Left renal pelvis (tissue), 4 donors: ENCODE measurements at regions not wholly inside any gene's neighbourhood (a gene's known extent, or its start where the extent isn't known, plus 50 kb on each side); places are given as distances from the start of the nearest gene placed in this dataset.
"Not testable (repeated sequence)": the region's sequence is repeated elsewhere in the genome, so short reads cannot be mapped to it uniquely, and the experiment has no call there.

Experiments
- DNase-seq, 4 donors: peaks; one replicate each; pipeline ENCODE4 v3.0.0-alpha.2; 2013; ENCODE audit warnings: low read depth in 4 of 4, low spot score in 3 of 4

GRCh38 chr9:86636519-86636918 is 282.3 kb upstream of the TUT7 start:
- DNase-seq: no peak

- DNase-seq: no peak
Observed at GRCh38 chr9:86636038-86636437, 281.8 kb upstream of the TUT7 start.

- no peak for DNase-seq
Observed at GRCh38 chr9:86634501-86634900, 280.3 kb upstream of the TUT7 start.

GRCh38 chr9:86633945-86634344 is 279.7 kb upstream of the TUT7 start:
- no peak for DNase-seq

- DNase-seq: no peak
Observed at GRCh38 chr9:86632537-86632936, 278.3 kb upstream of the TUT7 start.

GRCh38 chr9:86629530-86629929 is 275.3 kb upstream of the TUT7 start:
- no peak for DNase-seq

- no peak for DNase-seq
Observed at GRCh38 chr9:86626802-86627201, 272.6 kb upstream of the TUT7 start.

- peak in 3 of 4 donors; percentile 62 to 70 (median 68) for DNase-seq
Observed at GRCh38 chr9:86624630-86625029, 270.4 kb upstream of the TUT7 start.

- no peak for DNase-seq
Observed at GRCh38 chr9:86614871-86615849, 260.9 kb upstream of the TUT7 start.

- no peak for DNase-seq
Observed at GRCh38 chr9:86613943-86614342, 259.7 kb upstream of the TUT7 start.

GRCh38 chr9:86611534-86611933 is 257.3 kb upstream of the TUT7 start:
- not testable (repeated sequence) for DNase-seq

GRCh38 chr9:86605303-86605702 is 251.1 kb upstream of the TUT7 start:
- no peak for DNase-seq

- no peak for DNase-seq
Observed at GRCh38 chr9:86604741-86605140, 250.5 kb upstream of the TUT7 start.

- DNase-seq: no peak
Observed at GRCh38 chr9:86602715-86603114, 248.5 kb upstream of the TUT7 start.

- no peak for DNase-seq
Observed at GRCh38 chr9:86601697-86602096, 247.5 kb upstream of the TUT7 start.

GRCh38 chr9:86600977-86601376 is 246.8 kb upstream of the TUT7 start:
- no peak for DNase-seq

GRCh38 chr9:86600291-86600690 is 246.1 kb upstream of the TUT7 start:
- no peak for DNase-seq

- no peak for DNase-seq
Observed at GRCh38 chr9:86599561-86599960, 245.4 kb upstream of the TUT7 start.

GRCh38 chr9:86598411-86599239 is 244.4 kb upstream of the TUT7 start:
- DNase-seq: no peak

- no peak for DNase-seq
Observed at GRCh38 chr9:86594724-86595123, 240.5 kb upstream of the TUT7 start.

GRCh38 chr9:86591472-86591871 is 237.3 kb upstream of the TUT7 start:
- DNase-seq: no peak

- DNase-seq: no peak
Observed at GRCh38 chr9:86589730-86590129, 235.5 kb upstream of the TUT7 start.
